ENCODE measurements at regions not wholly inside any gene's neighbourhood (a gene's known extent, or its start where the extent isn't known, plus 50 kb on each side); places are given as distances from the start of the nearest gene placed in this dataset.
"Not testable (repeated sequence)": the region's sequence is repeated elsewhere in the genome, so short reads cannot be mapped to it uniquely, and the experiment has no call there.

DNA sequence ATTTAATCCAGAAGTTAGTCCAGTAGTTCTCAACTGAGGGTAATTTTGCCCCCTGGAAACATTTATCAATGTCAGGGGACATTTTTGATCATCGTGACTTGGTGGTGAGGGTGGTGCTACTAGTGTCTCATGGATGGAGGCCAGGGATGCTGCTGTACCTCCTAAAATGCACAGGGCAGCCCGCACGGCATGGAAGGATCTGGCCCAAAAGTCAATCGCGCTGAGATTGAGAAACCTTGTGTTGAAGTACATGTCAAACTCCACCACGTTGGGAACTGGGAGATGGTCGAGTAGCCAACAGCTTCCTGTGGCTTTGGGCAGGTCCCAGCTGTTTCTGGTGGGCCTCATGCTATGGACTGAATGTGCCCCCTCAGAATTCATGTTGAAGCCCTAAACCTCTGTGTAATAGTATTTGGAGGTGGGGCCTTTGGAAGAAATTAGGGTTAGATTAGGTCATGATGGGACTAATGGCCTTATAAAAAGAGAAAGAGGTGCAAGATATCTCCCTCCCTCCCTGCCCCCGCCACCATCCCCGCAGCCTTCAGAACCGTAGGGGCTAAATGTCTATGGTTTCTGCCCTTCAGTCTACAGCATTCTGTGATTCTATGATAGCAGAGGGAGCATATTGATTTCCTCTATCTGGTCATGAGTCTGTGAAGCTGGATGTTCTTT lies 259.7 kb downstream of the MYCN start:
- no peaks in the 10 kb centered on the region for H3K9me3 ChIP-seq (ENCODE audit: low read length)
- Mint-ChIP-seq H3K4me3 (no peak overlapping the region), H3K4me1 (no peaks in the 10 kb centered on the region), H3K9me3 (peaks cover 0 to 12% (median 2%) of the 10 kb centered on the region in 5 donors), H3K27ac (no peak overlapping the region), H3K27me3 (no peaks in the 10 kb centered on the region), H3K36me3 (no peaks in the 10 kb centered on the region)
- no peaks in the 10 kb centered on the region for H3K27me3 ChIP-seq (ENCODE audit: insufficient read depth, low read length, poor library complexity, severe bottlenecking)
- H3K4me1 ChIP-seq (ENCODE audit: insufficient read depth, low read length), result no peaks in the 10 kb centered on the region
- POLR2A ChIA-PET, result no interaction called here
- H3K4me3 ChIP-seq (ENCODE audit: low read length), result no peak overlapping the region
- H3K36me3 ChIP-seq (ENCODE audit: insufficient read depth, low read length), result no peaks in the 10 kb centered on the region
- CTCF ChIA-PET, result no interaction called here
- no peak overlapping the region for H3K27ac ChIP-seq (ENCODE audit: low read depth, low read length)
- no peak for DNase-seq

DNA sequence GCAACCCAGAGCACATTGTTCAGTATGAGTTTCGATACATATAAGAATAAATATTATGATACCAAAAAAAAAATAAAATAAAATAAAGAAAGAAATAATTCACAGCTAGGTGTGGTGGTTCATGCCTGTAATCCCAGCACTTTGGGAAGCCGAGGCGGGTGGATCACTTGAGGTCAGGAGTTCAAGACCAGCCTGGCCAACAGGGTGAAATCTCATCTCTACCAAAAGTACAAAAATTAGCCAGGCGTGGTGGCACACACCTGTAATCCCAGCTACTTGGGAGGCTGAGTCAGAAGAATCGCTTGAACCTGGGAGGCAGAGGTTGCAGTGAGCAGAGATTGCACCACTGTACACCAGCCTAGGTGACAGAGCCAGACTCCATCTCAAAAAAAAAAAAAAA lies 258.9 kb downstream of the MYCN start:
- POLR2A ChIA-PET; H3K27ac Mint-ChIP-seq; H3K36me3 Mint-ChIP-seq; H3K4me1 Mint-ChIP-seq; H3K27ac ChIP-seq (ENCODE audit: low read depth, low read length); H3K27me3 Mint-ChIP-seq; DNase-seq; H3K27me3 ChIP-seq (ENCODE audit: insufficient read depth, low read length, poor library complexity, severe bottlenecking); H3K4me1 ChIP-seq (ENCODE audit: insufficient read depth, low read length); H3K36me3 ChIP-seq (ENCODE audit: insufficient read depth, low read length); H3K4me3 ChIP-seq (ENCODE audit: low read length); H3K9me3 ChIP-seq (ENCODE audit: low read length); H3K4me3 Mint-ChIP-seq; CTCF ChIA-PET: not testable (repeated sequence)
- H3K9me3 Mint-ChIP-seq, result peaks cover 0 to 12% (median 2%) of the 10 kb centered on the region in 5 donors

DNA sequence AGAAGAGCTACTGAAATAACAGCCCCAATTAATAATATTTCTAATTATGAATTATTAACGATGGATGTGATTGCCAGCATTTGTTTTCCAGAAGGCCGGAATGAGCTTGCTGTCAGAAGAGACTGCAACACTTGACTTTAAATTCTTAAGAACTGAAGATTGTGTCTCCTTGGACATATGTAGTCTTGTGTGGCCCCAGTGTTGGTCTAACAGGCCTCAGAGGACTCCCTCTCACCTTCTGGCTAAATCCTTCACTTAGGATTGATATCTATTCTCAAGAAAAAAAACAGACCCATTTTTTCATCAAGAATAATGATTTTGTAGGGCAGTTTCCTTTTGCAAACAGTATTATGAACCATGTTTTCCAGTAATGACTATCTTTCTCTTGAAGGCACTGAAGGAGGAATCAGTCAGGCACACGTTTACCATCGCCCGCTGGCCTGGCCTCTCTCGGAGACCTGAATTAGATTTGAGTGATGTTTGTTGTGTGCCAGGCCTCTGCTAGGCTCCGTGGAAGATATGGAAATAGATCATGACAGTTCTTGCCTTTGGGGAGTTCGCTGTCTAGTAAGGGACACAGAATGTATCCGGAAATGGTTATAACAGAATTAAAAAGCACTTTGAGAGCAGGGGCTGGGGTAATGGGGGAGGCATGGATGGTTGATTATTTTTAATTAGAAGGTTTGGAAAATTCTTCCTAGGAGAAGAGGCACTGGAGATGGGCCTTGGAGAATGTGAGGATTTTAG lies 258.0 kb downstream of the MYCN start:
- H3K27ac Mint-ChIP-seq, result no peak overlapping the region
- peaks cover 0 to 10% (median 2%) of the 10 kb centered on the region in 5 donors for H3K9me3 Mint-ChIP-seq
- Histone ChIP-seq H3K27me3 (ENCODE audit: insufficient read depth, low read length, poor library complexity, severe bottlenecking) (no peaks in the 10 kb centered on the region), H3K36me3 (ENCODE audit: insufficient read depth, low read length) (no peaks in the 10 kb centered on the region), H3K27ac (ENCODE audit: low read depth, low read length) (no peak overlapping the region), H3K4me1 (ENCODE audit: insufficient read depth, low read length) (no peaks in the 10 kb centered on the region), H3K9me3 (ENCODE audit: low read length) (no peaks in the 10 kb centered on the region), H3K4me3 (ENCODE audit: low read length) (no peak overlapping the region)
- no peaks in the 10 kb centered on the region for H3K4me1 Mint-ChIP-seq
- no peaks in the 10 kb centered on the region for H3K36me3 Mint-ChIP-seq
- no peak for DNase-seq
- H3K4me3 Mint-ChIP-seq, result no peak overlapping the region
- H3K27me3 Mint-ChIP-seq, result no peaks in the 10 kb centered on the region
- ChIA-PET CTCF (no interaction called here), POLR2A (no interaction called here)

DNA sequence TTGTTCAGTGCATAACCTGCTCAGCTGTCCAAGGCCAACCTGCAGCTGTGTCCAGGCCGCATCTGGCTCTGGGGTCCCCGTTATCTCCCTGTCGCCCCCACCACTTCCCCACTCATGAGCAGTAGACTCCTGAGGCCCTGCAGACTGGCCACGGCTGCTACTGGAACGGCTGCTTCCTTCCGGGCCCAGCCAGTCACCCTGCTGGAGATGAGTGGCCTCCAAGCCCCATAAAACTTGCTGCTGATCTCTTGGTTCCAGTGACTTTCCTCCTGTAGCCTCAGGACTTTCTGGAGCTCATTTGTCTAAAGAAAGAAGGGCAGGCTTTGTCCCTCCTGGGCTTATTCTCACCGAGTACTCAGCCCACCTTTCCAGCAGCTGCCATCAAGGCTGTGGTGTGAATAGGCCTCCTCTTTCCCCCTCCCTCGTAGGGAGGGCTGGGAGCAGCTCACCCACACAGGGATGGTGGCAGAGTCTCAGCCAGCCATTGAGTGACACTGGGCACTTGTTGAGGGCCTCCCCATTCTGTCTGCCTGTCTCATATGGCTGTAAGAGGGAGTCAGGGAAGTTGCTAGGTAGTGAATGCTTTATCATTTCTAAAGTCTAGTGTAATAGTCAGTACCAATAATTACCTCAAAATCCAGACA lies 257.3 kb downstream of the MYCN start:
- ChIA-PET CTCF (no interaction called here), POLR2A (no interaction called here)
- Mint-ChIP-seq H3K27ac (no peak overlapping the region), H3K4me1 (no peaks in the 10 kb centered on the region), H3K4me3 (no peak overlapping the region), H3K9me3 (peaks cover 0 to 8% (median 2%) of the 10 kb centered on the region in 5 donors), H3K27me3 (no peaks in the 10 kb centered on the region), H3K36me3 (no peaks in the 10 kb centered on the region)
- Histone ChIP-seq H3K9me3 (ENCODE audit: low read length) (no peaks in the 10 kb centered on the region), H3K4me1 (ENCODE audit: insufficient read depth, low read length) (no peaks in the 10 kb centered on the region), H3K27me3 (ENCODE audit: insufficient read depth, low read length, poor library complexity, severe bottlenecking) (no peaks in the 10 kb centered on the region), H3K36me3 (ENCODE audit: insufficient read depth, low read length) (no peaks in the 10 kb centered on the region), H3K4me3 (ENCODE audit: low read length) (no peak overlapping the region), H3K27ac (ENCODE audit: low read depth, low read length) (no peak overlapping the region)
- DNase-seq, result no peak

DNA sequence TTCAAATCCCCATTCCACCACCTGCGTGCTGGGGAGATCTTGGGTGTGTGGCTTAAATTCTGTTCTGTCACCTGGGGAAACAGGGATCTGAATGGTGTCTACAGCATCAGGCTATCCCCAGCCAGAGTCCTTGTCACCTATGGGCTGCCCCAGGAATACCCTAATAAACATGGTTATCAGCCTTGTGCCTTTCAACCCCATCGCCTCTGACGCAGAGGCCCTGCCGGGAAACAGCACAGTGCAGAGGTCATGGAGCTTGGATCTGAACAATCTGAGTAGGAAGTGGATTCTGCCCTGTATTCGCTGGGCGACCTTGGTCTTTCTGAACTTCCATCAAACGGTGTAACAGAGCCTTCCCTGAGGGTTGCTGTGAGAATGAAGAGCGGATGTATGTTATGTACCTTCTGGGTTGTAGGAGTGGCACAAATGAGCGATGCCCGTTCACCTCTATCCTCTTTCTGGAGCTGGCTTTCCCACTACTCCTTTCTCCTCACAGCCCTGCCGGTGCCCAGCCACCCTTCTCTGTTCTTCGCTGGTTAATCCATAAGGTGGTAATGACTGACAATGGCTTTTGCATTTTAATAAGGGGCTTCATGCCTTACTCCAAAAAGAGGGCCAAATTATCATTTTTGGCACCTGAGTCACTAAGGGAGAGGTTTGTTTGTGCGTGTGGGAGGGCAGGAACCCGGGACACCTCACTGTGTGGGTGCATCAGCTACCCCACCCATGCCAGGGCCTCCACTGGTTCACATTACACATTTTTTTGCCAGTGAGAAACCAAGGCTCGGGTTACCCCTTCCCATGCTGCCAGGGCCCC lies 256.5 kb downstream of the MYCN start:
- H3K36me3 ChIP-seq (ENCODE audit: insufficient read depth, low read length), result no peaks in the 10 kb centered on the region
- no peak for DNase-seq
- no peaks in the 10 kb centered on the region for H3K27me3 ChIP-seq (ENCODE audit: insufficient read depth, low read length, poor library complexity, severe bottlenecking)
- H3K4me1 Mint-ChIP-seq, result no peaks in the 10 kb centered on the region
- ChIA-PET CTCF (no interaction called here), POLR2A (no interaction called here)
- no peaks in the 10 kb centered on the region for H3K9me3 ChIP-seq (ENCODE audit: low read length)
- H3K27ac ChIP-seq (ENCODE audit: low read depth, low read length), result no peak overlapping the region
- no peak overlapping the region for H3K4me3 ChIP-seq (ENCODE audit: low read length)
- no peak overlapping the region for H3K27ac Mint-ChIP-seq
- H3K36me3 Mint-ChIP-seq, result no peaks in the 10 kb centered on the region
- no peak overlapping the region for H3K4me3 Mint-ChIP-seq
- H3K9me3 Mint-ChIP-seq, result peaks cover 0 to 8% (median 2%) of the 10 kb centered on the region in 5 donors
- no peaks in the 10 kb centered on the region for H3K4me1 ChIP-seq (ENCODE audit: insufficient read depth, low read length)
- no peaks in the 10 kb centered on the region for H3K27me3 Mint-ChIP-seq

DNA sequence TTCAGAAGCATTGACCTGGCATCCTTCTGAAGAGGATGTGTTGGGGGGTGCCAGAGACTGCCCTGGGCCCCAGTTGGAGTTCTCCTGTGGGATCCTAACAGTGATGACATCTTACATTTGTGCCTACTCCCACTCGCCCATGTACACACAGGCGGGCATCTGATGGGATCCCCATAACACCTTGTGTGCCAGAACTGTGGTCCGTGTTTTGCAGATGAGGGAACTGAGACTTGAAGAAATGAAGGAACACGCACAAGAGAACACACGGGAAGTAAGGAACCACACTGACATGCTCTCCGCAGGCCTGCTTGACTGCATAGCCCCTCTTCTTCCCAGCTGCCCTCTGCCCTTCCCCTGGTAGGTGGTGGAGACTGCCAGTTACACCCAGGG lies 255.3 kb downstream of the MYCN start:
- Histone ChIP-seq H3K9me3 (ENCODE audit: low read length) (no peaks in the 10 kb centered on the region), H3K27me3 (ENCODE audit: insufficient read depth, low read length, poor library complexity, severe bottlenecking) (no peaks in the 10 kb centered on the region), H3K4me3 (ENCODE audit: low read length) (no peak overlapping the region), H3K4me1 (ENCODE audit: insufficient read depth, low read length) (no peaks in the 10 kb centered on the region), H3K36me3 (ENCODE audit: insufficient read depth, low read length) (no peaks in the 10 kb centered on the region), H3K27ac (ENCODE audit: low read depth, low read length) (no peak overlapping the region)
- Mint-ChIP-seq H3K27ac (no peak overlapping the region), H3K27me3 (no peaks in the 10 kb centered on the region), H3K36me3 (no peaks in the 10 kb centered on the region), H3K9me3 (peaks cover 0 to 7% (median 2%) of the 10 kb centered on the region in 5 donors), H3K4me1 (no peaks in the 10 kb centered on the region), H3K4me3 (no peak overlapping the region)
- POLR2A ChIA-PET, result no interaction called here
- CTCF ChIA-PET, result no interaction called here
- DNase-seq, result no peak

DNA sequence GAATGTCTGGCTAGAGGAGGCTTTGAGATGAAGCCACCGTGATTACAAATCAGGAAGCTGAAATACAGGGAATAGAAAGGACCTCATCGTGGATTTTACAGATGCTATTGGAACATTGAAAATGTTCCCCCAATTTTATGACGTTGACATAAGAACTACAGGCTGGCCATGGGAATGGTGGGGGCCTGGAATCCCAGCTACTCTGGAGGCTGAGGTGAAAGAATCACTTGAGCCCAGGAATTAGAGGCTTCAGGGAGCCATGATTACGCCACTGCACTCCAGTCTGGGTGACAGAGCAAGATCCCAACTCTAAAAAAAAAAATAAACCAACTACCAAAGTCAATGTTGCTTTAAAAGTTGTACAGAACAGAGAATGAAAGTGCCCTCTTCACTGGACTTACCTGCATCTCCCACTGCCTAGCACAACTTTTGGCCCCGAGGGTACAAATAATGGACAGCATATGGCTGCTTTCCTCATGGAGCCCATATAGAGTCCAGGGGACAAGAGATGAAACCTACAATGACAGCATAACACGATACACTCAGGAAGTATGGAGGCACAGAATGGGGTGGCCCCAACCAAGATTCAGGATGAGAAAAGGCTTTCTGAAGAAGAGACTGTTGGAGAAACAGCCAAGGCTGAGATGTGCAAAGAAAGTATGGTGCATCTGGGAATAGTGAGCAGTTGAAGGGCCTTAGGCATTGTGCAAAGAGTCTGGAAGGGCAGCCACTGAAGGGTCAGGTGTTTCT lies 254.8 kb downstream of the MYCN start:
- no peaks in the 10 kb centered on the region for H3K27me3 ChIP-seq (ENCODE audit: insufficient read depth, low read length, poor library complexity, severe bottlenecking)
- Mint-ChIP-seq H3K36me3 (no peaks in the 10 kb centered on the region), H3K27ac (no peak overlapping the region), H3K9me3 (peaks cover 0 to 5% (median 2%) of the 10 kb centered on the region in 5 donors), H3K4me3 (no peak overlapping the region), H3K4me1 (no peaks in the 10 kb centered on the region), H3K27me3 (no peaks in the 10 kb centered on the region)
- no peak for DNase-seq
- no peaks in the 10 kb centered on the region for H3K36me3 ChIP-seq (ENCODE audit: insufficient read depth, low read length)
- no peaks in the 10 kb centered on the region for H3K4me1 ChIP-seq (ENCODE audit: insufficient read depth, low read length)
- ChIA-PET POLR2A (no interaction called here), CTCF (no interaction called here)
- H3K9me3 ChIP-seq (ENCODE audit: low read length), result no peaks in the 10 kb centered on the region
- no peak overlapping the region for H3K4me3 ChIP-seq (ENCODE audit: low read length)
- no peak overlapping the region for H3K27ac ChIP-seq (ENCODE audit: low read depth, low read length)
